Effector memory CD8-positive, alpha-beta T cell (primary cell): ENCODE measurements at regions not wholly inside any gene's neighbourhood (a gene's known extent, or its start where the extent isn't known, plus 50 kb on each side); places are given as distances from the start of the nearest gene placed in this dataset.
"Not testable (repeated sequence)": the region's sequence is repeated elsewhere in the genome, so short reads cannot be mapped to it uniquely, and the experiment has no call there.

Experiments used
- ATAC-seq: fragments of 150-1000 bp; cut with Tn5 transposase; replicated peaks from 2 replicates; pipeline ENCODE4 v1.10.0; 2021; ENCODE audit warnings: mild to moderate bottlenecking, moderate library complexity
- DNase-seq, 3 experiments: peaks; one replicate each; pipeline ENCODE4 v3.0.0; 2021
- H3K27ac Mint-ChIP-seq, 2 donors: one replicate each; pipeline ENCODE4 v1.8.0; 2022; ENCODE audit warnings: mild to moderate bottlenecking in 2 of 2, mixed read lengths in 2 of 2, moderate library complexity in 2 of 2
- H3K27me3 Mint-ChIP-seq, 2 donors: one replicate each; pipeline ENCODE4 v1.8.0; 2022; ENCODE audit warnings: mixed read lengths in 2 of 2
- H3K36me3 Mint-ChIP-seq: one replicate; pipeline ENCODE4 v1.8.0; 2022; ENCODE audit warnings: mild to moderate bottlenecking, moderate library complexity, mixed read lengths; ENCODE audit not compliant: insufficient read depth
- H3K4me1 Mint-ChIP-seq, 2 donors: one replicate each; pipeline ENCODE4 v1.8.0; 2022; ENCODE audit warnings: low read depth in 2 of 2, mixed read lengths in 2 of 2
- H3K4me3 Mint-ChIP-seq, 2 donors: one replicate each; pipeline ENCODE4 v1.8.0; 2022; ENCODE audit warnings: mild to moderate bottlenecking in 2 of 2, mixed read lengths in 2 of 2, moderate library complexity in 2 of 2
- H3K9me3 Mint-ChIP-seq, 2 donors: one replicate each; pipeline ENCODE4 v1.8.0; 2022; ENCODE audit warnings: mixed read lengths in 2 of 2

GRCh38 chr2:215876937-215877238, 136.5 kb downstream of the MREG start:
- H3K4me1 Mint-ChIP-seq: no peaks in the 10 kb centered on the region
- H3K36me3 Mint-ChIP-seq: no peaks in the 10 kb centered on the region
- H3K27me3 Mint-ChIP-seq: peaks cover 31 to 34% of the 10 kb centered on the region in 2 donors
- DNase-seq (no peak), ATAC-seq (no peak)
- H3K4me3 Mint-ChIP-seq: no peak overlapping the region
- H3K27ac Mint-ChIP-seq: no peak overlapping the region
- H3K9me3 Mint-ChIP-seq: no peaks in the 10 kb centered on the region

- no peaks in the 10 kb centered on the region for H3K36me3 Mint-ChIP-seq
- no peak for ATAC-seq
- H3K4me1 Mint-ChIP-seq: no peaks in the 10 kb centered on the region
- H3K27ac Mint-ChIP-seq: no peak overlapping the region
- no peak overlapping the region for H3K4me3 Mint-ChIP-seq
- no peaks in the 10 kb centered on the region for H3K9me3 Mint-ChIP-seq
- DNase-seq: no peak
- H3K27me3 Mint-ChIP-seq: peaks cover 30 to 33% of the 10 kb centered on the region in 2 donors
Measured at GRCh38 chr2:215876139-215876936, 137.0 kb downstream of the MREG start.

- Mint-ChIP-seq H3K4me1 (no peaks in the 10 kb centered on the region), H3K36me3 (no peaks in the 10 kb centered on the region), H3K9me3 (no peaks in the 10 kb centered on the region), H3K27ac (no peak overlapping the region), H3K4me3 (no peak overlapping the region), H3K27me3 (peaks cover 18 to 33% of the 10 kb centered on the region in 2 donors)
- DNase-seq (no peak), ATAC-seq (no peak)
Measured at GRCh38 chr2:215874418-215874817, 138.9 kb downstream of the MREG start.

DNA sequence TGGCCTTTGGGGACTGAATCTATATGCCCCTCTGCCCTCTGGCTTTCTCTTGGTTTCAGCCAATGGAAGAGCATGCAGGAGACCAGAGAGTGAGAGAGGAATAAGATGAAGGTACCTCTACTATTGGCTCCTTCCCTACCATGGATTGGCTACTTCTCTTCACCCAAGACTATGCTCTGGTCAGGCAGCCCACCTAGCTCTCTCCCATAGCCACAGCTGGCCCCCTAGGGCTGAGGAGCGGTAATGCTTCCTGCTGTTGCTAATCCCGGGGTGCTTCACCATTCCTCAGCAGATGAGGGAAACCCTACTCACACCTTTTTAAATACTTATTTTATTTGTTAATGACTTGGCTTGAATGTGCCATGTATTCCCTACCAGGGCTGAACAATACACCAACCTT, 142.4 kb downstream of the MREG start:
- Mint-ChIP-seq H3K27me3 (peaks cover 22 to 58% of the 10 kb centered on the region in 2 donors), H3K9me3 (no peaks in the 10 kb centered on the region), H3K4me1 (no peaks in the 10 kb centered on the region), H3K36me3 (no peaks in the 10 kb centered on the region), H3K27ac (no peak overlapping the region), H3K4me3 (no peak overlapping the region)
- no peak for ATAC-seq
- DNase-seq: no peak

- Mint-ChIP-seq H3K4me3 (no peak overlapping the region), H3K4me1 (no peaks in the 10 kb centered on the region), H3K9me3 (no peaks in the 10 kb centered on the region), H3K27me3 (peaks cover 20 to 63% of the 10 kb centered on the region in 2 donors), H3K27ac (no peak overlapping the region), H3K36me3 (no peaks in the 10 kb centered on the region)
- DNase-seq (no peak), ATAC-seq (no peak)
Measured at GRCh38 chr2:215870088-215870490, 143.3 kb downstream of the MREG start.

DNA sequence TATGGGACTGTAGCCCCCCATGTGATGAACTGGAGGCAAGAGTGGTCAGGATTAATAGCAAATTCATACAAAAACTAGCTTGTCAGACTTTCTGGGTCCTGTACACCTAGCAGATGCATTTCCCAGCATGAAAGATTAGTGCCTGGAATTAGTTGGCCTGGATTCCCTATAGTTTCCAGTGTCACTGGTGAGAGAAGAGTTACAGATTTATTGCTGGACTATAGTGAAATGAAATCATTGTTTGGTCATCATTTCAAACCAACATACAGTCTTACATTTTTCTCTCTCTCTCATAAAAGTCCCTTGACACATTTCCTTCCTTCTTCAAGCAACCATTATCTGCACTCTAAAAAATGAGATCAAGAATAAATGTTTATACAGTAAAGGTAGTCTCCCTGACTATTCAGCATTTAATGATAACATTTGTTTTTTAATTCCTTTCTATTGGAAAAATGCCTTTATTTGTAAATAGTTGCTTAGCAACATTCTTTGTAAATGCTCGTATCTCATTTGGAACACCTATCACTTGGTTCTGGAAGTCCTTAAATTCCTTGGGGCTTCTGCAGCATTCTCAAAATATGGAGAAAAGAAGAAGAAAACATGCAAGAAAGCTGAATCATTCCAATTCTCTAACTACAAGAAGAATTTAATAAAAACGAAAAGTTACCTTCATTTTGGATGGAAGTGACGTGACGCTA, 144.4 kb downstream of the MREG start:
- Mint-ChIP-seq H3K9me3 (no peaks in the 10 kb centered on the region), H3K27me3 (peaks cover 28 to 72% of the 10 kb centered on the region in 2 donors), H3K4me1 (no peaks in the 10 kb centered on the region), H3K27ac (no peak overlapping the region), H3K4me3 (no peak overlapping the region), H3K36me3 (no peaks in the 10 kb centered on the region)
- DNase-seq: no peak
- ATAC-seq: no peak

DNA sequence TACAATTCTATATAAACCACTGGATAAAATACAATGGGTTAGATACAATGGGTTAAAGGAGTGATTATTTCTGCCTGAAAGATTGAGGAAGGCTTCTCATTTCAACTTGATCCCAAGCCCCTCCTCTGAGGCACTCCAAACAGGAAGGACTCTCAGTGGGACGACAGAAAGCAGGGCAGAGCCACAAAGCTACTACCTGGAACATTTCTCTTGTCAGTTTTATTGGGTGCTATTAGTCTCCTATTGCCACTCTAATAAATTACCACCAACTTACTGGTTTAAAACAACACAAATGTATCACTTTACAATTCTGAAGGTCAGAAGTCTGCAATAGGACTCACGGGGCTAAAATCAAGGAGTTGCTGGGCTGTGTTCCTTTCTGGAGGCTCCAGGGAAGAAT, 146.7 kb downstream of the MREG start:
- ATAC-seq (no peak), DNase-seq (no peak)
- H3K27ac Mint-ChIP-seq: no peak overlapping the region
- no peaks in the 10 kb centered on the region for H3K9me3 Mint-ChIP-seq
- H3K36me3 Mint-ChIP-seq: no peaks in the 10 kb centered on the region
- peaks cover 19 to 63% of the 10 kb centered on the region in 2 donors for H3K27me3 Mint-ChIP-seq
- H3K4me1 Mint-ChIP-seq: no peaks in the 10 kb centered on the region
- no peak overlapping the region for H3K4me3 Mint-ChIP-seq

GRCh38 chr2:215863687-215864086, 149.7 kb downstream of the MREG start:
- H3K4me1 Mint-ChIP-seq: no peaks in the 10 kb centered on the region
- peaks cover 28 to 56% of the 10 kb centered on the region in 2 donors for H3K27me3 Mint-ChIP-seq
- H3K9me3 Mint-ChIP-seq: no peaks in the 10 kb centered on the region
- DNase-seq (no peak), ATAC-seq (no peak)
- H3K4me3 Mint-ChIP-seq: no peak overlapping the region
- no peak overlapping the region for H3K27ac Mint-ChIP-seq
- H3K36me3 Mint-ChIP-seq: no peaks in the 10 kb centered on the region

DNA sequence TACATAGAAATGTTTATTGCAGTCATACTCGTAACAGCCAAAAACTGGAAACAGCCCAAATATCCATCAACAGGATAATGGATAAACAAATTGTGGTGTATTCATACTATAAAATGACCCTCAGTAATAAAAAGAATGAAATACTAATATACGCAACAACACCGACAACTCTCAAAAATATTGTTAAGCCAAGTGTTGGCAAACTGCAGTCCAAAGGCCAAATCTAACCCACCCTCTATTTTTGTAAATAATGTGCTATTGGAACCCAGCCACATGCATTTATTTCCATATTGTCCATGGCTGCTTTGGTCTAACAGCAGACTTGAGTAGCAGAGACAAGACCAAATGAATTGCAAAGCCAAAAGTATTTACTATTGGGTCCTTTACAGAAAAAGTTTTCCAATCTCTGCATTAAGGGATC, 151.0 kb downstream of the MREG start:
- Mint-ChIP-seq H3K27me3 (peaks cover 28 to 50% of the 10 kb centered on the region in 2 donors), H3K4me3 (no peak overlapping the region), H3K4me1 (no peaks in the 10 kb centered on the region), H3K27ac (no peak overlapping the region), H3K9me3 (no peaks in the 10 kb centered on the region), H3K36me3 (no peaks in the 10 kb centered on the region)
- ATAC-seq (no peak), DNase-seq (no peak)

GRCh38 chr2:215861607-215862350, 151.6 kb downstream of the MREG start:
- no peak overlapping the region for H3K27ac Mint-ChIP-seq
- H3K4me1 Mint-ChIP-seq: no peaks in the 10 kb centered on the region
- no peaks in the 10 kb centered on the region for H3K36me3 Mint-ChIP-seq
- no peaks in the 10 kb centered on the region for H3K9me3 Mint-ChIP-seq
- H3K4me3 Mint-ChIP-seq: no peak overlapping the region
- H3K27me3 Mint-ChIP-seq: peaks cover 34 to 50% of the 10 kb centered on the region in 2 donors
- DNase-seq (no peak), ATAC-seq (no peak)

GRCh38 chr2:215856080-215856479, 157.3 kb downstream of the MREG start:
- Mint-ChIP-seq H3K9me3 (peaks cover 0 to 6% of the 10 kb centered on the region in 2 donors), H3K4me3 (no peak overlapping the region), H3K4me1 (no peaks in the 10 kb centered on the region), H3K27ac (no peak overlapping the region), H3K27me3 (peaks cover 33 to 34% of the 10 kb centered on the region in 2 donors), H3K36me3 (no peaks in the 10 kb centered on the region)
- no peak for DNase-seq
- no peak for ATAC-seq

DNA sequence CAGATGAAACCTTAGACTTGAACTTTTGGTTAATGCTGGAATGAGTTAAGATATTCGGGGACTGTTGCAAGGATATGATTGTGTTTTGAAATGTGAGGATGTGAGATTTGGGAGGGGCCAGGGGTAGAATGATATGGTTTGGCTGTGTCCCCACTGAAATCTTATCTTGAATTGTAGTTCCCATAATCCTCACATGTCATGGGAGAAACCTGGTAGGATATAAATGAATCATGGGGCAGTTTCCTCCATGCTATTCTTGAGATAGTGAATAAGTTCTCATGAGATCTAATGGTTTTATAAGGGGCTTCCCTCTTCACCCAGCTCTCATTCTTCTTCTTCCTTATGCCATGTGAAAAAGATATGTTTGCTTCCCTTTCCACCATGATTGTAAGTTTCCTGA, 158.0 kb downstream of the MREG start:
- H3K4me1 Mint-ChIP-seq, H3K4me3 Mint-ChIP-seq: not testable (repeated sequence)

DNA sequence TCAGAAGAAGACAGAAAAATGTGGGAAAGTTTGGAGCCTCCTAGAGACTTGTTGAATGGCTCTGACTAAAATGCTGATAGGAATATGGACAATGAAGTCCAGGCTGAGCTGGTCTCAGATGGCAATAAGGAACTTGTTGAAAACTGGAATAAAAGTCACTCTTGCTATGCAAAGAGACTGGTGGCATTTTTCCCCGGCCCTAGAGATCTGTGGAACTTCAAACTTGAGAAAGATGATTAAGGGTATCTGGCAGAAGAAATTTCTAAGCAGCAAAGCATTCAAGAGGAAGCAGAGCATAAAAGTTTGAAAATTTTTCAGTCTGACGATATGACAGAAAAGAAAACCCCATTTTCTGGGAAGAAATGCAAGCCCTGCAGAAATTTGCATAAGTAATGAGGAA, 159.3 kb downstream of the MREG start:
- Mint-ChIP-seq H3K9me3 (peaks cover 0 to 6% of the 10 kb centered on the region in 2 donors), H3K4me1 (no peaks in the 10 kb centered on the region), H3K27ac (no peak overlapping the region), H3K4me3 (no peak overlapping the region), H3K27me3 (peaks cover 18 to 21% of the 10 kb centered on the region in 2 donors), H3K36me3 (no peaks in the 10 kb centered on the region)
- ATAC-seq: no peak
- DNase-seq: no peak

More for the DNA sequence above, 158.0 kb downstream of the MREG start:
- not testable (repeated sequence) for DNase-seq, H3K9me3 Mint-ChIP-seq, H3K36me3 Mint-ChIP-seq, H3K27ac Mint-ChIP-seq, ATAC-seq
- H3K27me3 Mint-ChIP-seq: peaks cover 26 to 28% of the 10 kb centered on the region in 2 donors
